Neuronal stem cell (in vitro differentiated cells): ENCODE measurements at regions not wholly inside any gene's neighbourhood (a gene's known extent, or its start where the extent isn't known, plus 50 kb on each side); places are given as distances from the start of the nearest gene placed in this dataset.

Source experiments
- DNase-seq: peaks from one replicate; pipeline ENCODE4 v3.0.0-alpha.2; 2013; ENCODE audit warnings: low spot score
- H2AFZ ChIP-seq: one replicate; pipeline ENCODE4 v1.6.1; 2013; ENCODE audit warnings: mild to moderate bottlenecking, low read length, inconsistent platforms
- H2AK5ac ChIP-seq: 2 replicates; pipeline ENCODE4 v1.6.1; 2013; ENCODE audit warnings: low read depth, mild to moderate bottlenecking, inconsistent platforms, low read length, moderate library complexity, mixed read lengths
- H2BK120ac ChIP-seq: 2 replicates; pipeline ENCODE4 v1.6.1; 2013; ENCODE audit warnings: low read depth, mild to moderate bottlenecking, inconsistent platforms, low read length, moderate library complexity, mixed read lengths
- H2BK12ac ChIP-seq: one replicate; pipeline ENCODE4 v1.6.1; 2013; ENCODE audit warnings: low read length, inconsistent platforms
- H2BK15ac ChIP-seq: 2 replicates; pipeline ENCODE4 v1.6.1; 2013; ENCODE audit warnings: mild to moderate bottlenecking, low read length, inconsistent platforms, mixed read lengths
- H2BK5ac ChIP-seq: one replicate; pipeline ENCODE4 v1.6.1; 2013; ENCODE audit warnings: inconsistent platforms, mild to moderate bottlenecking, low read length, moderate library complexity
- H3K14ac ChIP-seq: one replicate; pipeline ENCODE4 v1.6.1; 2013; ENCODE audit warnings: low read length, inconsistent platforms
- H3K18ac ChIP-seq: 2 replicates; pipeline ENCODE4 v1.6.1; 2013; ENCODE audit warnings: low read length, inconsistent platforms
- H3K23ac ChIP-seq: 2 replicates; pipeline ENCODE4 v1.6.1; 2013; ENCODE audit warnings: low read depth, mild to moderate bottlenecking, mixed read lengths, low read length, inconsistent platforms; ENCODE audit not compliant: poor library complexity
- H3K27ac ChIP-seq: replicated peaks from 3 replicates; pipeline ENCODE4 v1.5.1; 2013; ENCODE audit warnings: low read length, inconsistent platforms
- H3K27me3 ChIP-seq, 3 experiments: 2 replicates each; pipeline ENCODE4 v1.6.1; 2013; ENCODE audit warnings: low read length in 3 of 3, mild to moderate bottlenecking in 2 of 3, inconsistent platforms in 1 of 3, low read depth in 1 of 3, mixed read lengths in 1 of 3, moderate library complexity in 1 of 3; ENCODE audit not compliant: control insufficient read depth in 3 of 3, insufficient read depth in 3 of 3
- H3K36me3 ChIP-seq, 2 donors: replicated peaks in 1 of 2; 2 replicates each; pipeline ENCODE4 v1.6.1; 2013; ENCODE audit warnings: low read length in 2 of 2; ENCODE audit not compliant: control insufficient read depth in 2 of 2, insufficient read depth in 2 of 2
- H3K4ac ChIP-seq: 2 replicates; pipeline ENCODE4 v1.6.1; 2013; ENCODE audit warnings: inconsistent platforms, mild to moderate bottlenecking, low read length, moderate library complexity
- H3K4me1 ChIP-seq, 2 donors: 1 replicate in 1 of 2; 2 replicates in 1 of 2; pipeline ENCODE4 v1.6.1; 2013; ENCODE audit warnings: low read length in 2 of 2, low read depth in 1 of 2; ENCODE audit not compliant: control insufficient read depth in 2 of 2, insufficient read depth in 1 of 2
- H3K4me2 ChIP-seq: one replicate; pipeline ENCODE4 v1.6.1; 2013; ENCODE audit warnings: mild to moderate bottlenecking, low read length, inconsistent platforms; ENCODE audit not compliant: insufficient read depth, poor library complexity, severe bottlenecking
- H3K4me3 ChIP-seq, 2 donors: 2 replicates each; pipeline ENCODE4 v1.5.1; 2013; ENCODE audit warnings: low read length in 2 of 2, mild to moderate bottlenecking in 2 of 2, inconsistent platforms in 1 of 2, moderate library complexity in 1 of 2
- H3K79me1 ChIP-seq: one replicate; pipeline ENCODE4 v1.6.1; 2013; ENCODE audit warnings: low read depth, mild to moderate bottlenecking, inconsistent platforms, low read length, moderate library complexity
- H3K9ac ChIP-seq: one replicate; pipeline ENCODE4 v1.6.1; 2013; ENCODE audit warnings: mild to moderate bottlenecking, low read depth, low read length, inconsistent platforms; ENCODE audit not compliant: poor library complexity
- H3K9me3 ChIP-seq, 2 donors: replicated peaks in 1 of 2; 2 replicates each; pipeline versions ENCODE3 to v1.6.1; 2013; ENCODE audit warnings: low read length in 2 of 2, mild to moderate bottlenecking in 2 of 2, inconsistent platforms in 1 of 2, low read depth in 1 of 2, mixed read lengths in 1 of 2, moderate library complexity in 1 of 2; ENCODE audit not compliant: control insufficient read depth in 2 of 2, insufficient read depth in 1 of 2
- H4K8ac ChIP-seq: one replicate; pipeline ENCODE4 v1.6.1; 2013; ENCODE audit warnings: low read depth, mild to moderate bottlenecking, inconsistent platforms, low read length, moderate library complexity
- H4K91ac ChIP-seq: one replicate; pipeline ENCODE4 v1.6.1; 2013; ENCODE audit warnings: low read length, low read depth, mild to moderate bottlenecking, inconsistent platforms; ENCODE audit not compliant: poor library complexity
- WGBS, 2 donors: extraction: QIAGEN DNeasy Blood & Tissue Kit; methylation state at CpG; one replicate each; pipeline ENCODE4 v1.1.7; 2013; ENCODE audit warnings: missing lambda C conversion rate in 2 of 2, mixed read lengths in 1 of 2; ENCODE audit not compliant: insufficient read length in 2 of 2, insufficient replicate concordance in 1 of 2; ENCODE audit errors: extremely low coverage in 2 of 2; 5-methylcytosine and 5-hydroxymethylcytosine counted together

- Histone ChIP-seq H3K4me3 (no peak overlapping the region), H3K36me3 (no peaks in the 10 kb centered on the region), H2AFZ (no peak overlapping the region), H2BK120ac (no peak overlapping the region), H2BK5ac (no peak overlapping the region), H3K23ac (no peak overlapping the region), H3K4me1 (peaks cover 7 to 9% of the 10 kb centered on the region in 2 donors), H3K27me3 (no peaks in the 10 kb centered on the region), H3K4me2 (no peak overlapping the region), H4K8ac (no peak overlapping the region), H3K18ac (no peak overlapping the region), H3K9me3 (no peaks in the 10 kb centered on the region), H3K14ac (no peak overlapping the region), H2BK12ac (no peak overlapping the region), H3K27ac (no peak overlapping the region), H4K91ac (no peak overlapping the region), H3K4ac (no peak overlapping the region), H3K9ac (no peak overlapping the region), H3K79me1 (no peaks in the 10 kb centered on the region), H2AK5ac (no peak overlapping the region), H2BK15ac (no peak overlapping the region)
- no CpG with 5 or more reads among the region's 4 CpGs for WGBS, 2 donors
- no peak for DNase-seq
These were observed 343.7 kb upstream of the ARGLU1 start for GRCh38 chr13:106911627-106912026.

GRCh38 chr13:106911020-106911419 lies 343.1 kb upstream of the ARGLU1 start:
- Histone ChIP-seq H2AK5ac (no peak overlapping the region), H4K91ac (no peak overlapping the region), H3K4me3 (no peak overlapping the region), H2BK15ac (no peak overlapping the region), H3K79me1 (no peaks in the 10 kb centered on the region), H3K9ac (no peak overlapping the region), H2AFZ (no peak overlapping the region), H2BK120ac (no peak overlapping the region), H2BK5ac (no peak overlapping the region), H3K4ac (no peak overlapping the region), H3K36me3 (no peaks in the 10 kb centered on the region), H3K9me3 (no peaks in the 10 kb centered on the region), H3K4me2 (no peak overlapping the region), H3K18ac (no peak overlapping the region), H3K27me3 (no peaks in the 10 kb centered on the region), H3K23ac (no peak overlapping the region), H3K27ac (no peak overlapping the region), H2BK12ac (no peak overlapping the region), H3K4me1 (peaks cover 5 to 13% of the 10 kb centered on the region in 2 donors), H4K8ac (no peak overlapping the region), H3K14ac (no peak overlapping the region)
- no CpG with 5 or more reads among the region's 5 CpGs for WGBS, 2 donors
- DNase-seq, result no peak

- no peak overlapping the region for H3K18ac ChIP-seq
- no peak overlapping the region for H3K23ac ChIP-seq
- H2AK5ac ChIP-seq, result no peak overlapping the region
- no peak overlapping the region for H2BK5ac ChIP-seq
- no peak overlapping the region for H2BK120ac ChIP-seq
- WGBS, 2 donors, result no CpG with 5 or more reads among the region's 13 CpGs
- H3K27ac ChIP-seq, result no peak overlapping the region
- DNase-seq, result no peak
- H3K4ac ChIP-seq, result no peak overlapping the region
- H3K79me1 ChIP-seq, result no peaks in the 10 kb centered on the region
- H3K4me1 ChIP-seq, result peaks cover 9 to 16% of the 10 kb centered on the region in 2 donors
- H3K14ac ChIP-seq, result peak overlapping the region; percentile 42
- H3K9ac ChIP-seq, result no peak overlapping the region
- no peaks in the 10 kb centered on the region for H3K9me3 ChIP-seq
- no peaks in the 10 kb centered on the region for H3K27me3 ChIP-seq
- H4K91ac ChIP-seq, result no peak overlapping the region
- peak overlapping the region; percentile 11 for H2BK12ac ChIP-seq
- peak overlapping the region; percentile 25 for H2AFZ ChIP-seq
- H3K4me3 ChIP-seq, result no peak overlapping the region
- H3K36me3 ChIP-seq, result no peaks in the 10 kb centered on the region
- H3K4me2 ChIP-seq, result no peak overlapping the region
- H4K8ac ChIP-seq, result no peak overlapping the region
- no peak overlapping the region for H2BK15ac ChIP-seq
These were observed 338.6 kb upstream of the ARGLU1 start for GRCh38 chr13:106906426-106906996.

- Histone ChIP-seq H4K8ac (no peak overlapping the region), H2AFZ (peak overlapping the region; percentile 70), H2BK5ac (no peak overlapping the region), H2AK5ac (no peak overlapping the region), H3K79me1 (no peaks in the 10 kb centered on the region), H3K9ac (no peak overlapping the region), H3K4ac (no peak overlapping the region), H3K4me2 (no peak overlapping the region), H3K4me1 (peaks cover 9 to 16% of the 10 kb centered on the region in 2 donors), H4K91ac (no peak overlapping the region), H2BK15ac (no peak overlapping the region), H3K4me3 (no peak overlapping the region), H3K14ac (no peak overlapping the region), H2BK12ac (no peak overlapping the region), H2BK120ac (no peak overlapping the region), H3K36me3 (no peaks in the 10 kb centered on the region), H3K18ac (peak overlapping the region; percentile 87), H3K23ac (no peak overlapping the region), H3K9me3 (no peaks in the 10 kb centered on the region), H3K27me3 (no peaks in the 10 kb centered on the region), H3K27ac (no peak overlapping the region)
- WGBS, 2 donors, result no CpG with 5 or more reads among the region's 14 CpGs
- no peak for DNase-seq
These were observed 337.6 kb upstream of the ARGLU1 start for GRCh38 chr13:106905380-106906162.
